Peyer's patch (tissue), 4 donors: ENCODE measurements at regions not wholly inside any gene's neighbourhood (a gene's known extent, or its start where the extent isn't known, plus 50 kb on each side); places are given as distances from the start of the nearest gene placed in this dataset.

ENCODE experiments used
- CTCF ChIP-seq, 6 experiments: fragments of 450-650 bp in 4 of 6; fragments of 200-600 bp in 2 of 6; sonication (generic) in 1 of 6; IDR thresholded peaks; one replicate each; pipeline ENCODE4 v1.5.1; 2017 to 2019; ENCODE audit warnings: antibody characterized with exemption in 6 of 6, mild to moderate bottlenecking in 3 of 6, moderate library complexity in 1 of 6
- POLR2A ChIP-seq, 2 donors: fragments of 450-650 bp; IDR thresholded peaks; one replicate each; pipeline ENCODE4 v1.5.1; 2017; ENCODE audit warnings: antibody characterized with exemption in 2 of 2, mild to moderate bottlenecking in 2 of 2, moderate library complexity in 2 of 2

GRCh38 chr9:74277532-74277931 lies 219.6 kb upstream of the RORB start:
- no peak for TF ChIP-seq CTCF (IDR thresholded peaks at IDR 0.05)
- TF ChIP-seq POLR2A (IDR thresholded peaks at IDR 0.05) = no peak
